EH (cell line): ENCODE measurements at regions not wholly inside any gene's neighbourhood (a gene's known extent, or its start where the extent isn't known, plus 50 kb on each side); places are given as distances from the start of the nearest gene placed in this dataset.

Experiments
- DNase-seq: peaks from one replicate; pipeline ENCODE4 v3.0.0-alpha.2; 2015; ENCODE audit warnings: low read depth

- no peak for DNase-seq
These were observed 89.4 kb upstream of the MTPN start for GRCh38 chr7:136066304-136067143.

- DNase-seq, result no peak
These were observed 87.6 kb upstream of the MTPN start for GRCh38 chr7:136064627-136065237.

GRCh38 chr7:136064081-136064480, 86.9 kb upstream of the MTPN start:
- DNase-seq, result no peak

- no peak for DNase-seq
These were observed 86.1 kb upstream of the MTPN start for GRCh38 chr7:136063326-136063666.

- DNase-seq, result no peak
These were observed 85.6 kb upstream of the MTPN start for GRCh38 chr7:136062625-136063325.

- no peak for DNase-seq
These were observed 84.3 kb upstream of the MTPN start for GRCh38 chr7:136061433-136061832.

- no peak for DNase-seq
These were observed 81.4 kb upstream of the MTPN start for GRCh38 chr7:136058546-136058945.

GRCh38 chr7:136057509-136057908, 80.3 kb upstream of the MTPN start:
- DNase-seq, result no peak

- DNase-seq, result no peak
These were observed 79.6 kb upstream of the MTPN start for GRCh38 chr7:136056651-136057231.

GRCh38 chr7:136055266-136055665, 78.1 kb upstream of the MTPN start:
- DNase-seq, result no peak

- no peak for DNase-seq
These were observed 76.7 kb upstream of the MTPN start for GRCh38 chr7:136053689-136054485.

- no peak for DNase-seq
These were observed 74.2 kb upstream of the MTPN start for GRCh38 chr7:136051203-136051928.

- no peak for DNase-seq
These were observed 73.3 kb upstream of the MTPN start for GRCh38 chr7:136050462-136050847.

- no peak for DNase-seq
These were observed 72.8 kb upstream of the MTPN start for GRCh38 chr7:136049818-136050461.

GRCh38 chr7:136049117-136049516, 72.0 kb upstream of the MTPN start:
- DNase-seq, result no peak

GRCh38 chr7:136046548-136046947, 69.4 kb upstream of the MTPN start:
- no peak for DNase-seq

- no peak for DNase-seq
These were observed 68.8 kb upstream of the MTPN start for GRCh38 chr7:136045992-136046391.

GRCh38 chr7:136045181-136045580, 68.0 kb upstream of the MTPN start:
- DNase-seq, result no peak

GRCh38 chr7:136039577-136040345, 62.6 kb upstream of the MTPN start:
- DNase-seq, result no peak

- DNase-seq, result no peak
These were observed 59.2 kb upstream of the MTPN start for GRCh38 chr7:136036336-136036735.
